CD4-positive, alpha-beta T cell (primary cell): ENCODE measurements at regions not wholly inside any gene's neighbourhood (a gene's known extent, or its start where the extent isn't known, plus 50 kb on each side); places are given as distances from the start of the nearest gene placed in this dataset.

ENCODE experiments used
- ATAC-seq: fragments of 200-7000 bp; cut with Tn5 transposase; one replicate; pipeline ENCODE4 v1.10.0; 2022; ENCODE audit warnings: mild to moderate bottlenecking; ENCODE audit not compliant: poor library complexity
- CTCF ChIA-PET: fragments of 350-600 bp; sonication (Branson Sonifier 250); formaldehyde crosslinking; loops from one replicate; lab custom pipeline; 2021; ENCODE audit warnings: antibody characterized with exemption, inconsistent platforms; lab: Charles Lee
- POLR2A ChIA-PET: fragments of 350-600 bp; sonication (Branson Sonifier 250); formaldehyde crosslinking; loops from one replicate; lab custom pipeline; 2021; ENCODE audit warnings: antibody characterized with exemption, inconsistent platforms; lab: Charles Lee
- DNase-seq, 14 experiments: peaks; one replicate each; pipeline ENCODE4 v3.0.0-alpha.2; 2013 to 2020; ENCODE audit warnings: mixed read lengths in 2 of 14
- H3K27ac ChIP-seq, 2 donors: one replicate each; pipeline versions ENCODE4 v1.5.1 to v1.7.0; 2013; ENCODE audit warnings: low read length in 2 of 2, low read depth in 1 of 2, mild to moderate bottlenecking in 1 of 2
- H3K27me3 ChIP-seq, 2 experiments: 1 replicate in 1 of 2; 2 replicates in 1 of 2; pipeline versions ENCODE4 v1.6.1 to v1.7.0; 2013; ENCODE audit warnings: low read length in 2 of 2, control low read depth in 1 of 2, mild to moderate bottlenecking in 1 of 2, moderate library complexity in 1 of 2; ENCODE audit not compliant: insufficient read depth in 2 of 2, control insufficient read depth in 1 of 2
- H3K36me3 ChIP-seq: one replicate; pipeline ENCODE4 v1.6.1; 2013; ENCODE audit warnings: low read length, control low read depth; ENCODE audit not compliant: insufficient read depth
- H3K4me1 ChIP-seq: one replicate; pipeline ENCODE4 v1.6.1; 2013; ENCODE audit warnings: low read length, control low read depth; ENCODE audit not compliant: insufficient read depth
- H3K4me3 ChIP-seq: one replicate; pipeline ENCODE4 v1.5.1; 2013; ENCODE audit warnings: mild to moderate bottlenecking, low read length, moderate library complexity
- H3K9me3 ChIP-seq, 2 experiments: 1 replicate in 1 of 2; 2 replicates in 1 of 2; pipeline versions ENCODE4 v1.6.1 to v1.7.0; 2013; ENCODE audit warnings: low read length in 2 of 2, mild to moderate bottlenecking in 2 of 2, control low read depth in 1 of 2, moderate library complexity in 1 of 2; ENCODE audit not compliant: control insufficient read depth in 1 of 2, insufficient read depth in 1 of 2
- H3K27ac Mint-ChIP-seq: one replicate; pipeline ENCODE4 v1.8.0; 2020; ENCODE audit warnings: mixed read lengths
- H3K27me3 Mint-ChIP-seq: one replicate; pipeline ENCODE4 v1.8.0; 2021; ENCODE audit warnings: mixed read lengths
- H3K36me3 Mint-ChIP-seq: one replicate; pipeline ENCODE4 v1.8.0; 2021; ENCODE audit warnings: low read depth, mixed read lengths
- H3K4me1 Mint-ChIP-seq: one replicate; pipeline ENCODE4 v1.8.0; 2021; ENCODE audit warnings: low read depth, mixed read lengths
- H3K4me3 Mint-ChIP-seq: one replicate; pipeline ENCODE4 v1.8.0; 2020; ENCODE audit warnings: mild to moderate bottlenecking, mixed read lengths
- H3K9me3 Mint-ChIP-seq: one replicate; pipeline ENCODE4 v1.8.0; 2020; ENCODE audit warnings: mixed read lengths
- intact Hi-C, 2 experiments: fragments of 100-400 bp; cut with DNase I in 1 of 2; cut with micrococcal nuclease in 1 of 2; formaldehyde crosslinking; loops; one replicate each; pipeline versions ENCODE4 v1.15.1 to v1.9.0; 2023 to 2025; cut with DNase I, micrococcal nuclease
- TF ChIP-seq, protein P1 (sequence below): fragments of 200-600 bp; IDR thresholded peaks from one replicate; pipeline ENCODE4 v1.8.0; 2022; ENCODE audit warnings: antibody characterized with exemption, mild to moderate bottlenecking

DNA sequence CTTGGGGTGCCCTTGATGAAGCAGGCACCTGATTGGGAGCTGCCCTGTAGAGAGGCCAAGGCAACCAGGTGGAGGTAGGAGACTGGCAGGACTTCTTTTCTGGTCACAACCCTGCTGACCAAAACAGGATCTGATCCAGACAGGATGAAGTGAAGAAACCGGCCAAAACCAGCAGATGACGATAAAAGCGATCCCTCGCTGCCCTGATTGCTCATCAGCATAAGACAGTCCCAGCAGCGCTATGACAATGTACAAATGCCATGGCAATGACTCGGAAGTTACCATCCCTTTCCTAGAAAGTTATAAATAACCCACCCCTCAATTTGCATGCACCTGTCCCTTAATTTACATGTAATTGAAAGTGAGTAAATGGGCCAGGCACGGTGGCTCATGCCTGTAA lies 88.4 kb upstream of the PDE10A start:
- ChIA-PET CTCF (no interaction called here), POLR2A (no interaction called here)
- Histone ChIP-seq H3K9me3 (peaks cover 0 to 7% of the 10 kb centered on the region in 2 experiments), H3K36me3 (no peaks in the 10 kb centered on the region), H3K27ac (no peak overlapping the region), H3K4me3 (no peak overlapping the region), H3K27me3 (no peaks in the 10 kb centered on the region), H3K4me1 (no peaks in the 10 kb centered on the region)
- TF ChIP-seq, protein P1, sequence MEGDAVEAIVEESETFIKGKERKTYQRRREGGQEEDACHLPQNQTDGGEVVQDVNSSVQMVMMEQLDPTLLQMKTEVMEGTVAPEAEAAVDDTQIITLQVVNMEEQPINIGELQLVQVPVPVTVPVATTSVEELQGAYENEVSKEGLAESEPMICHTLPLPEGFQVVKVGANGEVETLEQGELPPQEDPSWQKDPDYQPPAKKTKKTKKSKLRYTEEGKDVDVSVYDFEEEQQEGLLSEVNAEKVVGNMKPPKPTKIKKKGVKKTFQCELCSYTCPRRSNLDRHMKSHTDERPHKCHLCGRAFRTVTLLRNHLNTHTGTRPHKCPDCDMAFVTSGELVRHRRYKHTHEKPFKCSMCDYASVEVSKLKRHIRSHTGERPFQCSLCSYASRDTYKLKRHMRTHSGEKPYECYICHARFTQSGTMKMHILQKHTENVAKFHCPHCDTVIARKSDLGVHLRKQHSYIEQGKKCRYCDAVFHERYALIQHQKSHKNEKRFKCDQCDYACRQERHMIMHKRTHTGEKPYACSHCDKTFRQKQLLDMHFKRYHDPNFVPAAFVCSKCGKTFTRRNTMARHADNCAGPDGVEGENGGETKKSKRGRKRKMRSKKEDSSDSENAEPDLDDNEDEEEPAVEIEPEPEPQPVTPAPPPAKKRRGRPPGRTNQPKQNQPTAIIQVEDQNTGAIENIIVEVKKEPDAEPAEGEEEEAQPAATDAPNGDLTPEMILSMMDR: no peak
- peaks cover 5% of the 10 kb centered on the region for H3K9me3 Mint-ChIP-seq
- H3K27me3 Mint-ChIP-seq: no peaks in the 10 kb centered on the region
- DNase-seq (no peak), ATAC-seq (no peak)
- no peaks in the 10 kb centered on the region for H3K36me3 Mint-ChIP-seq
- no peak overlapping the region for H3K4me3 Mint-ChIP-seq
- no peaks in the 10 kb centered on the region for H3K4me1 Mint-ChIP-seq
- intact Hi-C loops: no loop called here
- H3K27ac Mint-ChIP-seq: no peak overlapping the region

DNA sequence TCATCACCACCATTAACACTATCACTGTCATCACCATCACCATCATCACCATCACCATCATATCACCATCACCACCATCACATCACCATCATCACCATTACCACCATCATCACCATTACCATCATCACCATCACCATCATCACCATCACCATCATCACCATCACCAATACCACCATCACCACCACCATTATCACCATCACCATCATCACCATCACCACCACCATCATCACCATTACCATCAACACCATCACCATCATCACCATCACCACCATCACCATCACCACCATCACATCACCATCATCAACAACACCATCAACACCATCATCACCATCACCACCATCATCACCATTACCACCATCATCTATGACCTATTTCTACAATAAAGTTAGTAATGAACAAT lies 86.1 kb upstream of the PDE10A start:
- H3K27me3 ChIP-seq: no peaks in the 10 kb centered on the region
- no peaks in the 10 kb centered on the region for H3K36me3 ChIP-seq
- TF ChIP-seq, protein P1: no peak
- DNase-seq (no peak), ATAC-seq (no peak)
- H3K9me3 ChIP-seq: peaks cover 0 to 7% of the 10 kb centered on the region in 2 experiments
- intact Hi-C loops: no loop called here
- Mint-ChIP-seq H3K9me3 (peaks cover 5% of the 10 kb centered on the region), H3K27me3 (no peaks in the 10 kb centered on the region), H3K27ac (no peak overlapping the region), H3K4me1 (no peaks in the 10 kb centered on the region), H3K4me3 (no peak overlapping the region), H3K36me3 (no peaks in the 10 kb centered on the region)
- H3K4me1 ChIP-seq: no peaks in the 10 kb centered on the region
- POLR2A ChIA-PET: no interaction called here
- H3K4me3 ChIP-seq: no peak overlapping the region
- CTCF ChIA-PET: no interaction called here
- H3K27ac ChIP-seq: no peak overlapping the region

DNA sequence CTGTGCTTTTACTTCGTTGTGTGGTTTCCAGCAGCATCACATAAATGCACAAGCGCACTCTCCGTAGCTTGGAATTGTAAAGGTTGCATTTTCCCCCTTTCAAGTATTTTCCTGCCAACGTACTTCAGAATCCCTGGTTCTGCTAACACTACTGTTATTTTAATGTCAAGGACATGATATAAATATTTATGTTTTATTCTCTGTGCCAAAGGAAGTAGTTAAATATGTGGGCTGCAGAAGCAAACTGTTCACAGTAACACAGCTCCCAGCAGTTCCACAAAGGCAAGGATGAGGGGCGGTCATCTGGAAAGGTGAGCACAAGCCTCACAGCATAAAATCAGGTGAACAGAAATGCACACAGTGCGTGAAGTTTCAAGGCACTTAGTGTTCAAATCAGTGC lies 85.3 kb upstream of the PDE10A start:
- Histone ChIP-seq H3K4me3 (no peak overlapping the region), H3K4me1 (no peaks in the 10 kb centered on the region), H3K27ac (no peak overlapping the region), H3K27me3 (no peaks in the 10 kb centered on the region), H3K9me3 (peaks cover 0 to 7% of the 10 kb centered on the region in 2 experiments), H3K36me3 (no peaks in the 10 kb centered on the region)
- H3K4me1 Mint-ChIP-seq: no peaks in the 10 kb centered on the region
- peaks cover 5% of the 10 kb centered on the region for H3K9me3 Mint-ChIP-seq
- no peaks in the 10 kb centered on the region for H3K36me3 Mint-ChIP-seq
- no peak for DNase-seq
- CTCF ChIA-PET: no interaction called here
- POLR2A ChIA-PET: no interaction called here
- TF ChIP-seq, protein P1: no peak
- no peaks in the 10 kb centered on the region for H3K27me3 Mint-ChIP-seq
- intact Hi-C loops: no loop called here
- no peak overlapping the region for H3K4me3 Mint-ChIP-seq
- no peak for ATAC-seq
- H3K27ac Mint-ChIP-seq: no peak overlapping the region
